ENCODE measurements at regions not wholly inside any gene's neighbourhood (a gene's known extent, or its start where the extent isn't known, plus 50 kb on each side); places are given as distances from the start of the nearest gene placed in this dataset.

- no peak for DNase-seq (ENCODE audit: extremely low read depth, low read depth)
- TF ChIP-seq, protein P1, sequence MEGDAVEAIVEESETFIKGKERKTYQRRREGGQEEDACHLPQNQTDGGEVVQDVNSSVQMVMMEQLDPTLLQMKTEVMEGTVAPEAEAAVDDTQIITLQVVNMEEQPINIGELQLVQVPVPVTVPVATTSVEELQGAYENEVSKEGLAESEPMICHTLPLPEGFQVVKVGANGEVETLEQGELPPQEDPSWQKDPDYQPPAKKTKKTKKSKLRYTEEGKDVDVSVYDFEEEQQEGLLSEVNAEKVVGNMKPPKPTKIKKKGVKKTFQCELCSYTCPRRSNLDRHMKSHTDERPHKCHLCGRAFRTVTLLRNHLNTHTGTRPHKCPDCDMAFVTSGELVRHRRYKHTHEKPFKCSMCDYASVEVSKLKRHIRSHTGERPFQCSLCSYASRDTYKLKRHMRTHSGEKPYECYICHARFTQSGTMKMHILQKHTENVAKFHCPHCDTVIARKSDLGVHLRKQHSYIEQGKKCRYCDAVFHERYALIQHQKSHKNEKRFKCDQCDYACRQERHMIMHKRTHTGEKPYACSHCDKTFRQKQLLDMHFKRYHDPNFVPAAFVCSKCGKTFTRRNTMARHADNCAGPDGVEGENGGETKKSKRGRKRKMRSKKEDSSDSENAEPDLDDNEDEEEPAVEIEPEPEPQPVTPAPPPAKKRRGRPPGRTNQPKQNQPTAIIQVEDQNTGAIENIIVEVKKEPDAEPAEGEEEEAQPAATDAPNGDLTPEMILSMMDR (IDR thresholded peaks at IDR 0.05; ENCODE audit: low read depth, low read length): no peak
These were observed 289.1 kb upstream of the TMTC1 start for GRCh38 chr12:30072824-30073223.

GRCh38 chr12:30067146-30067545, 283.4 kb upstream of the TMTC1 start:
- DNase-seq (ENCODE audit: extremely low read depth, low read depth): no peak
- TF ChIP-seq, protein P1 (IDR thresholded peaks at IDR 0.05; ENCODE audit: low read depth, low read length): no peak

DNA sequence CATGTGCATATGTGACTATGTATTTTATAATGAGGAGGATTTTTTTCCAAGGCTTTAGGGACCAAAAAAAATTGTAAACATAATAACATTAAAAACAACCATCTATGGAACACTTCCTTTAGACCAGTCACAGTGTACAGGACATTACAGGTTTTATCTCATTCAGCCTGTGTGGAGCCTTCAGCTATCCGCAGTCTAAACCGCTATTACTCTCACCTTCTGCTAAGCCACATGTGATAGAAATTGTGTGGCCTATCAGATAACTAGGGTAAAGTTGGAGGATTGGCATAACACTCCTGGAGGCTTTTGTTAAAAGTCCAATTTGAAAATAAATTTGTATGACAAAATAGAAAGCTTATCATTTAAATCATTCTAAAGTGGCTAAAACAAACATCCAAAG, 281.2 kb upstream of the TMTC1 start:
- no peak for DNase-seq (ENCODE audit: extremely low read depth, low read depth)
- TF ChIP-seq, protein P1 (IDR thresholded peaks at IDR 0.05; ENCODE audit: low read depth, low read length): no peak

GRCh38 chr12:30063435-30063945, 279.7 kb upstream of the TMTC1 start:
- DNase-seq (ENCODE audit: extremely low read depth, low read depth): no peak
- TF ChIP-seq, protein P1 (IDR thresholded peaks at IDR 0.05; ENCODE audit: low read depth, low read length): no peak

DNA sequence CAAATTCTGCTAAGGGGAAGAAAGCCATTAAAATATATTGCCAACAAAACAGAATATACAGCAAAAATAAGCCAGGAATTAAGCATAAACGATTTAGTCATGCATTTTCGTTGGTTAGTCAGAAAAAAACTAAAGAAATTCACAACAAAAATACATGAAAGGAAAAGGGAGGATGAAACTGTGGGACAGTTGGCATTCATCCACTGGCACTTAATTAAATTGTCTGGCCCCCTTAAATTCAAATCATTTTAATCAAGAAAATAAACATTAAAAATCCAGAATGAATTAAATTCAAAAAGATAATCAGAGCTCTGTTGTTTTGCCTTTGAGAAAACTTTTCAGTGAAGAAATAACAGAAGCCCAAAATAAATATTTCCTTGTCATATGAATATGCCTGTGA, 264.6 kb upstream of the TMTC1 start:
- DNase-seq (ENCODE audit: extremely low read depth, low read depth): no peak
- TF ChIP-seq, protein P1 (IDR thresholded peaks at IDR 0.05; ENCODE audit: low read depth, low read length): no peak

DNA sequence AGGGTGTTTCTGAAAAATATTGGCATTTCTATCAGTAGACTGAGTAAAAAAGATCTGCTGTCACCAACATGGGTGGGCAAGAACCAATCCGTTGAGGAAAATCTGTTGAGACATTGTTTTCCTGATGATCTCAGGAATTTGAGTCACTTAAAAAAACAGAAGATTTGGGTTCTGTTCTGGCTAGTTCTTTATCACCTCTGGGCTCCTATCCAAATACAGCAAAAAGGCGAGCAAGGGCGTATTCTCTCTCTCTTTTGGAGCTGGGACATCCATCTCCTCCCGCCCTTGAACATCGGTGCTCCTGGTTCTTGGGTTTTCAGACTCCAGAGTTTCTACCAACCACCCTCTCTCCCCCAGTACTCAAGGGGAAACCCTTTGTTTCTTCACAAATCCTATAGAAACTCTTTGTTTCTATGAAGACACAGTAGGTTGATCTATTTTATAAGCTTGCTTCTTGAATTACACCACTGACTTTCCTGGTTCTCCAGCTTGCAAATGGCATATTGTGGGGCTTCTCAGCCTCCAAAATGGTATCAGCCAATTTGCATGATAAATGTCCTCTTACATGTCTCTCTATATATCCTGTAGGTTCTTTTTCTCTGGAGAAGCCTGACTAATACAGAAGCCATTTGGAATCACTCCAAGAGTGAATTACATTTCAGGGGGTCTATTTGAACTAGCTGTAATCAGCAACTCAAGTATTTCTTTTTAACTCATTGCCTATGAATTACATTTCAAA, 263.9 kb upstream of the TMTC1 start:
- TF ChIP-seq, protein P1 (IDR thresholded peaks at IDR 0.05; ENCODE audit: low read depth, low read length): no peak
- no peak for DNase-seq (ENCODE audit: extremely low read depth, low read depth)

- TF ChIP-seq, protein P1 (IDR thresholded peaks at IDR 0.05; ENCODE audit: low read depth, low read length): no peak
- no peak for DNase-seq (ENCODE audit: extremely low read depth, low read depth)
These were observed 262.6 kb upstream of the TMTC1 start for GRCh38 chr12:30046376-30046775.

Measured in AG09319 (cell line).